HG03571 (cell line): ENCODE measurements at regions not wholly inside any gene's neighbourhood (a gene's known extent, or its start where the extent isn't known, plus 50 kb on each side); places are given as distances from the start of the nearest gene placed in this dataset.

Source experiments
- ATAC-seq: cut with Tn5 transposase; IDR thresholded peaks from one replicate; pipeline ENCODE4 v1.9.1; 2021; ENCODE audit not compliant: unreplicated experiment

- ATAC-seq: no peak
These were observed 294.3 kb upstream of the SETBP1 start for GRCh38 chr18:44386401-44386800.

- no peak for ATAC-seq
These were observed 292.4 kb upstream of the SETBP1 start for GRCh38 chr18:44388329-44388728.

- no peak for ATAC-seq
These were observed 287.8 kb upstream of the SETBP1 start for GRCh38 chr18:44392933-44393332.

GRCh38 chr18:44393406-44393805 is 287.3 kb upstream of the SETBP1 start:
- ATAC-seq: no peak

- no peak for ATAC-seq
These were observed 284.1 kb upstream of the SETBP1 start for GRCh38 chr18:44396550-44396949.

GRCh38 chr18:44409071-44409470 is 271.6 kb upstream of the SETBP1 start:
- no peak for ATAC-seq

GRCh38 chr18:44409515-44409914 is 271.2 kb upstream of the SETBP1 start:
- ATAC-seq: no peak

- ATAC-seq: no peak
These were observed 269.9 kb upstream of the SETBP1 start for GRCh38 chr18:44410740-44411139.

- no peak for ATAC-seq
These were observed 269.3 kb upstream of the SETBP1 start for GRCh38 chr18:44411262-44411905.

GRCh38 chr18:44411976-44412375 is 268.7 kb upstream of the SETBP1 start:
- no peak for ATAC-seq

GRCh38 chr18:44423814-44424644 is 256.7 kb upstream of the SETBP1 start:
- no peak for ATAC-seq

GRCh38 chr18:44424645-44425035 is 256.0 kb upstream of the SETBP1 start:
- ATAC-seq: no peak

- ATAC-seq: no peak
These were observed 255.5 kb upstream of the SETBP1 start for GRCh38 chr18:44425161-44425560.

- ATAC-seq: no peak
These were observed 243.1 kb upstream of the SETBP1 start for GRCh38 chr18:44437603-44438002.

- ATAC-seq: no peak
These were observed 230.5 kb upstream of the SETBP1 start for GRCh38 chr18:44450226-44450625.

GRCh38 chr18:44452346-44452745 is 228.3 kb upstream of the SETBP1 start:
- no peak for ATAC-seq

- ATAC-seq: no peak
These were observed 227.2 kb upstream of the SETBP1 start for GRCh38 chr18:44453505-44453904.

- ATAC-seq: no peak
These were observed 221.9 kb upstream of the SETBP1 start for GRCh38 chr18:44458777-44459176.

GRCh38 chr18:44464398-44465180 is 216.1 kb upstream of the SETBP1 start:
- no peak for ATAC-seq

GRCh38 chr18:44465381-44465841 is 215.3 kb upstream of the SETBP1 start:
- no peak for ATAC-seq

- ATAC-seq: no peak
These were observed 213.7 kb upstream of the SETBP1 start for GRCh38 chr18:44466997-44467396.

GRCh38 chr18:44467718-44468117 is 213.0 kb upstream of the SETBP1 start:
- ATAC-seq: no peak
